ENCODE measurements at regions not wholly inside any gene's neighbourhood (a gene's known extent, or its start where the extent isn't known, plus 50 kb on each side); places are given as distances from the start of the nearest gene placed in this dataset.

DNA sequence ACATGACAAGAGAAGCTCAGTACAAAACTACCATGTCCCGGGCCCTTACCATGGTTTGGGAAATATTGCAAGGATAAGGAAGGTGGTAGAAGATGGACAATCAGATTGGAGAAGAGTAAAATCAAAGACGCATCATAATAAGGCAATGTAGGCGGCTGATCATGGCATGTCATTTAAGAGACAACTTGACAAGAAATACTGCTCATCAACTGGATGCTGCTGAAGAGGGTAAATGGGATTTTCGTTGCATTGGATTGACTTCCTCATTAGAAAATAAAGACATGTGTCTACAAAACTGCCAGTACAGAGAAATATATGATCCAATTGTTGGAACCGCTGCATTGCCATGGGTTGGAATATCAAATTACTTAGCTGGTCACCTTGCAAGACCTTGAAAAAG lies 238.3 kb upstream of the NCKAP5 start:
- TF ChIP-seq, protein P1, sequence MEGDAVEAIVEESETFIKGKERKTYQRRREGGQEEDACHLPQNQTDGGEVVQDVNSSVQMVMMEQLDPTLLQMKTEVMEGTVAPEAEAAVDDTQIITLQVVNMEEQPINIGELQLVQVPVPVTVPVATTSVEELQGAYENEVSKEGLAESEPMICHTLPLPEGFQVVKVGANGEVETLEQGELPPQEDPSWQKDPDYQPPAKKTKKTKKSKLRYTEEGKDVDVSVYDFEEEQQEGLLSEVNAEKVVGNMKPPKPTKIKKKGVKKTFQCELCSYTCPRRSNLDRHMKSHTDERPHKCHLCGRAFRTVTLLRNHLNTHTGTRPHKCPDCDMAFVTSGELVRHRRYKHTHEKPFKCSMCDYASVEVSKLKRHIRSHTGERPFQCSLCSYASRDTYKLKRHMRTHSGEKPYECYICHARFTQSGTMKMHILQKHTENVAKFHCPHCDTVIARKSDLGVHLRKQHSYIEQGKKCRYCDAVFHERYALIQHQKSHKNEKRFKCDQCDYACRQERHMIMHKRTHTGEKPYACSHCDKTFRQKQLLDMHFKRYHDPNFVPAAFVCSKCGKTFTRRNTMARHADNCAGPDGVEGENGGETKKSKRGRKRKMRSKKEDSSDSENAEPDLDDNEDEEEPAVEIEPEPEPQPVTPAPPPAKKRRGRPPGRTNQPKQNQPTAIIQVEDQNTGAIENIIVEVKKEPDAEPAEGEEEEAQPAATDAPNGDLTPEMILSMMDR (IDR thresholded peaks at IDR 0.05; ENCODE audit: insufficient read depth, low read length, missing control alignments): no peak
- CTCF ChIA-PET: interaction anchor here (1.1 to 2.1 kb wide), 3 partner anchors 8 to 26 kb away, joined by 3 to 6 read pairs (median 5); no protein-coding TSS in a partner anchor
- H3K4me3 ChIP-seq (ENCODE audit: low read depth, low read length): no peak overlapping the region
- DNase-seq (ENCODE audit: low read depth, low spot score): no peak
- POLR2A ChIA-PET: no interaction called here

DNA sequence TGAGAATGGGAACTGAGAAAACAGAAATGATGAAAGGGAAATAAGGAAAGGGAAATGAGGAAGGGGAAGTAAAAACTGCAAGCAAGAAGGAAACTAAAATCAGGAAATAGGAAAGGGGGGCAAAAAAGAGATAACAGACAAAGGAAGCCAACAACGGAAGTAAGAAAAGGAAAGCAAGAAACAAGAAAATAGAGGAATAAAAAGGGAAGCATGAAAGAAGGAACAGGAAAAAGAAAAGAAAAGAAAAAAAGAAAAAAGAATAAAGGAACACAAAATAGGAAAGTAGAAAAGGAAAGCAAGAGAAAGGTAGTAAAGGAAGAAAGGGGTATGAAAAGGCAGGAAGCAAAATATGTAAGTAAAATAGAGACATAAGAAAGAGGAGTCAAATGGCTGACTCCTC lies 241.2 kb upstream of the NCKAP5 start:
- no peak overlapping the region for H3K4me3 ChIP-seq (ENCODE audit: low read depth, low read length)
- no peak for DNase-seq (ENCODE audit: low read depth, low spot score)
- TF ChIP-seq, protein P1 (IDR thresholded peaks at IDR 0.05; ENCODE audit: insufficient read depth, low read length, missing control alignments): no peak
- ChIA-PET CTCF (no interaction called here), POLR2A (no interaction called here)

DNA sequence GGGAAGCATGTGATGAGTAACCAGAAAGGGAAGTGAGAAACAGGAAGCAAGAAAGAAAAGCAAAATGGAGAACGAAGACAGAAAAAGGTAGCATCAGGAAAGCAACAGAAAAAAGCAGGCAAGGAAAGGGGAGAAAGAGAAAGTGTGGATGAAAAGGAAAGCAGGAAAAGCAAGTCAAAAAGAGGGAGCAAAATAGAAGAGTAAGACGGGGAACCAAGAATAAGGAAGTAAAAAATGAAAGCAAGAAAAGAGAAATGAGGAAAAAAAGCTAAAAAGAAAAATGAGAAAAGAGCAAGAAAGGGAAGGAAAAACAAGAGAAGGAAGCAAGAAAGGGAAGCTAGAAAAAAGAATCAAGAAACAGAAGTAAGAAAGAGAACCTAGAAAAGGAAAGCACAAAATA lies 242.3 kb upstream of the NCKAP5 start:
- no peak for DNase-seq (ENCODE audit: low read depth, low spot score)
- TF ChIP-seq, protein P1 (IDR thresholded peaks at IDR 0.05; ENCODE audit: insufficient read depth, low read length, missing control alignments): no peak
- H3K4me3 ChIP-seq (ENCODE audit: low read depth, low read length): no peak overlapping the region
- ChIA-PET CTCF (no interaction called here), POLR2A (no interaction called here)

DNA sequence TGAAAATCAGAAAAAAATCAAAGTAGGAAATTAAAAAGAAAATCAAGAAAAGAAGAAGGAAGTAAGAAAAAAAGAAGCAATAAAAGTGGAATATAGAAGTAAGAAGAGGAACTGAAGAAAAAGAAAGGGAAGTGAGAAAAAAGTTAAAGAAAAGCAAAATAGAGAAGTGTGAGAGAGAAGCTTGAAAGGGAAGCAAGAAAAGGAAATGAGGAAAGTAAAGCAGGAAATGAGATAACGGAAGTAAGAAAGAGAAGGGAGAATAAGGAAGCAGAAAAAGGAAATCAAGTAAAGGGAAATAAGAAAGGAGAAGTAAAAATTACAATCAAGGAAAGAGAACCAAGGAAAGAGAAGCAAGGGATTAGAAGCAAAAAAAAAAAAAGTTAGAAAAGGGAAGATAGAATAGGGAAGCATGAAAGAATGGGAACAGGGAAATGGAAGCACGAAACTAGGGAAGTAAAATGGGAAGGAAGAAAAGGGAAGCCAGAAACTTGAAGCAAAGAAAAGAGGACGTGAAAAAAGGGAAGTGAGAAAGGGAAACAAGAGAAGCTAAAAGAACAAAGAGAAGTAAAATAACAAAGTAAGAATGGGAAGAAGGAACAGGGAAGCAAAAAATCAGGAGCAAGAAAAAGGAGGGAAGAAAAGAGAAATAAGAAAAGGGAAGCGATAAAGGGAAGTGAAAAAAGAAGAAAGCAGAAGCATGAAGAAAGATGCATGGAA lies 243.3 kb upstream of the NCKAP5 start:
- TF ChIP-seq, protein P1 (IDR thresholded peaks at IDR 0.05; ENCODE audit: insufficient read depth, low read length, missing control alignments): no peak
- CTCF ChIA-PET: no interaction called here
- POLR2A ChIA-PET: no interaction called here
- H3K4me3 ChIP-seq (ENCODE audit: low read depth, low read length): no peak overlapping the region
- DNase-seq (ENCODE audit: low read depth, low spot score): no peak

DNA sequence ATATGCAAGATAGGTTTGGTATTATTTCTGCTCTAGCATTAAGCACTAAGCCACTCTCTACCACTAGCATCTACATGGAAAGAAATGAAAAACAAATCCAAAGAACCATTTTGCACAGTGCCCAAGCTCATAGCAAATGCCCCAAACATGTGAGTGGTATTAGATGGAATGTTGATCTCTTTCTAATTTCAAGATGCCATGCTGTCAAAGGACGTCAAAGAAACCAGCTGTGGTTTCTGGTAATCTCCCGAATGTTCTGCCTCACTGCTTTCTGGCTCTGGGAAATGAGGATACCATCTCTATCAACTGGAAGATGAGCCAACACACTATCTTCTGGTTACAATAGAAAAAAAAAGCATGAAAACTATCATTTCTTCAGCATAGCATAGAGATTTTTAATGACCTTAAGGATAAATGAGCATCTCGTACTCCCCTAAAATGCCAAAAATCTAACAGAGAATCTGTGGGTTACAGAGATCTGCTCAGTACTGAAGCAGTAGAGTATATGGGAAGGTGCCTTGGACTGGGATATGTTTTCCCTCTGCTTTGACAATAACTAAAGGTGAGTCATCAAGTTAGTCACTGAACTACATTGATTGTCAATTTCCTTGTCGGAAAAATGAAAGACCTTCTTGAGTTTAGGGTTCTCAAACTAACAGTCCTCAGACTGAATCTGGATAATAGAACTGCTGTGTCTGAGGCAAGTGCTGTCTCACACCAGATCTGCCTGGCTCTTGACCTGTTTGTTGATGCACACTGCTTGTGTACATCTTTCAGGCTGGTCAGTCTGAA lies 244.8 kb upstream of the NCKAP5 start:
- TF ChIP-seq, protein P1 (IDR thresholded peaks at IDR 0.05; ENCODE audit: insufficient read depth, low read length, missing control alignments): no peak
- DNase-seq (ENCODE audit: low read depth, low spot score): no peak
- POLR2A ChIA-PET: no interaction called here
- CTCF ChIA-PET: interaction anchor here (1.0 kb wide), 1 partner anchor 32 kb away, joined by 4 read pairs; no protein-coding TSS in a partner anchor
- no peak overlapping the region for H3K4me3 ChIP-seq (ENCODE audit: low read depth, low read length)

DNA sequence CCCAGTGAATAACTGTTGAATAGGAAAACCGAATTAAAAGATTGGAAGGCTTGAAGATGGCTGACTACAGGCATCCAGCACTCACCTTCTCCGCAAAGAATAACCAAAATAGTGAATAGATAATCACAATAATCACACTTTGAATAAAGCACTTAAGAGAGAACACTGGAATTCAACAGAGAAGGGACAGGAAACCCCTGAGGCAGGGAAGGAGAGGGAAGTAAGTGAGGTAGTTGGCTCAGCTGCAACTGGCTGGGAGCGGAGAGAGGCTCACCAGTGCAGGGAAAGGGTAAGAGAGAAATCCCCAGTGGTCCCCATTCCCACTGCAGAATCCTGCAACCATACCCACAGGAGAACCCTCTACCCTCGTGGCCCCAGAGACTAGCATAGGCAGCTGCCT lies 246.6 kb upstream of the NCKAP5 start:
- DNase-seq (ENCODE audit: low read depth, low spot score): no peak
- POLR2A ChIA-PET: no interaction called here
- CTCF ChIA-PET: interaction anchor here (0.7 to 1.0 kb wide), 3 partner anchors 9 to 254 kb away, joined by 3 to 4 read pairs (median 3); no protein-coding TSS in a partner anchor
- H3K4me3 ChIP-seq (ENCODE audit: low read depth, low read length): no peak overlapping the region
- TF ChIP-seq, protein P1 (IDR thresholded peaks at IDR 0.05; ENCODE audit: insufficient read depth, low read length, missing control alignments): no peak

Measured in AG04449 (cell line).